A673 (cell line): ENCODE measurements at regions not wholly inside any gene's neighbourhood (a gene's known extent, or its start where the extent isn't known, plus 50 kb on each side); places are given as distances from the start of the nearest gene placed in this dataset.

Source experiments
- BruUV-seq: library from RNA; stranded (reverse); fragments of 400-500 nt; replicated peaks from 2 replicates; lab custom pipeline; 2021; lab: Mats Ljungman, UMichigan
- CTCF ChIA-PET: fragments of 300-600 bp; sonication (Branson Sonifier 250); formaldehyde crosslinking; loops from one replicate; lab custom pipeline; 2022; ENCODE audit warnings: antibody characterized with exemption; lab: Charles Lee
- POLR2A ChIA-PET: fragments of 300-600 bp; sonication (Branson Sonifier 250); formaldehyde crosslinking; loops from one replicate; lab custom pipeline; 2022; ENCODE audit warnings: antibody characterized with exemption; ENCODE audit not compliant: low non-redundant PET; lab: Charles Lee
- DNase-seq: peaks from one replicate; pipeline ENCODE4 v3.0.0-alpha.2; 2015; ENCODE audit warnings: low spot score
- H3K27ac ChIP-seq: fragments of 200-600 bp; sonication (generic); 2 replicates; pipeline ENCODE4 v1.5.1; 2016; ENCODE audit warnings: mixed run types, low read depth, mild to moderate bottlenecking, mixed read lengths, antibody characterized with exemption, low read length; ENCODE audit not compliant: poor library complexity, severe bottlenecking
- H3K27me3 ChIP-seq: fragments of 200-600 bp; sonication (generic); replicated peaks from 2 replicates; pipeline ENCODE4 v1.6.1; 2017; ENCODE audit warnings: mixed run types, low read depth, mild to moderate bottlenecking, mixed read lengths, antibody characterized with exemption, low read length; ENCODE audit not compliant: insufficient read depth, poor library complexity
- H3K36me3 ChIP-seq: fragments of 200-600 bp; sonication (generic); 2 replicates; pipeline ENCODE4 v1.6.1; 2016; ENCODE audit warnings: mixed run types, mild to moderate bottlenecking, mixed read lengths, antibody characterized with exemption, low read length; ENCODE audit not compliant: insufficient read depth, poor library complexity, severe bottlenecking
- H3K4me1 ChIP-seq: fragments of 200-600 bp; sonication (generic); 2 replicates; pipeline ENCODE4 v1.6.1; 2017; ENCODE audit warnings: mixed run types, mild to moderate bottlenecking, mixed read lengths, antibody characterized with exemption, low read length; ENCODE audit not compliant: insufficient read depth, poor library complexity, severe bottlenecking
- H3K4me3 ChIP-seq: fragments of 200-600 bp; sonication (generic); 2 replicates; pipeline ENCODE4 v1.5.1; 2016; ENCODE audit warnings: low read depth, mixed run types, mild to moderate bottlenecking, mixed read lengths, low read length; ENCODE audit not compliant: poor library complexity, severe bottlenecking
- H3K9me3 ChIP-seq: fragments of 200-600 bp; sonication (generic); 2 replicates; pipeline ENCODE4 v1.6.1; 2016; ENCODE audit warnings: mixed run types, low read depth, mild to moderate bottlenecking, mixed read lengths, antibody characterized with exemption, low read length; ENCODE audit not compliant: poor library complexity, severe bottlenecking
- EZH2 ChIP-seq: fragments of 200-600 bp; sonication (generic); IDR thresholded peaks from 2 replicates; pipeline ENCODE4 v1.6.1; 2017; ENCODE audit warnings: borderline replicate concordance, low read depth, mild to moderate bottlenecking, mixed read lengths, antibody characterized with exemption, low read length; ENCODE audit not compliant: poor library complexity, severe bottlenecking
- intact Hi-C: fragments of 100-400 bp; cut with micrococcal nuclease; formaldehyde crosslinking; loops from one replicate; pipeline ENCODE4 v1.10.0; 2022; ENCODE audit not compliant: unreplicated experiment
- TF ChIP-seq, protein P1 (sequence below): fragments of 300-800, 200-600 bp; sonication (generic); conservative IDR thresholded peaks from 2 replicates; pipeline ENCODE4 v1.5.1; 2017; ENCODE audit warnings: low read depth, mild to moderate bottlenecking, antibody characterized with exemption, low read length, moderate library complexity, mixed read lengths

DNA sequence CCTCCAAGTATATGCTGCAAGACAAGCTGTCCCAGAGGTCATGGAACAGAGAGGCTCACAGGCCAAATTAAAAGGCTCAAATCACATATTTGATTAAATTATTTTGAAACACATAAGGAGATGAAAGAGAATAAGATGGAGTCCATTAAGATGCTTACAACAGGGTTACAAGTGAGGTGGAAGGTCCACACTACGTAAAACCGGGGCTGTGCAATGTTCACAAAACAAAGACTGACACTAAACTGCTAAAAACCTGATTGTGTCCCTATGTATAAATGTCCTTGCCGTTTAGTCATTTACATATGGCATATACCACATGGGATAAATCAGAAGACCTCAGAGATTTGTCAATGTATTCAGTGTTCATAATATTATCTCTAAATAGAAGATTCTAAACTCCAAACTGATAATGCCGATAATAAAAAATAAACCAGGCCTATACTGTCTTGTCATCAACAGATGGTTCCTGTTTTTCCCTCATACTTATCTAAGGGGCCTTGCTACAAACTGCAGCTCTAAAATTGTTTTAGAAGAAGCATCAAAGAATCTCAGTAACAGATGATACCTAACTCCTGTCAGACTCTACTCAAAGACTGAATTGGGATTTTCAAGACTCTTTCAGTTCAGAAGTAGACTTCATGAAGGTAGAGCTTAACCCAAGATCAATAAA, 51.8 kb upstream of the RIPOR2 start:
- Histone ChIP-seq H3K4me3 (no peak overlapping the region), H3K27me3 (no peaks in the 10 kb centered on the region), H3K36me3 (no peaks in the 10 kb centered on the region), H3K27ac (no peak overlapping the region), H3K9me3 (no peaks in the 10 kb centered on the region), H3K4me1 (peaks cover 7% of the 10 kb centered on the region)
- TF ChIP-seq EZH2 = no peak
- TF ChIP-seq, protein P1, sequence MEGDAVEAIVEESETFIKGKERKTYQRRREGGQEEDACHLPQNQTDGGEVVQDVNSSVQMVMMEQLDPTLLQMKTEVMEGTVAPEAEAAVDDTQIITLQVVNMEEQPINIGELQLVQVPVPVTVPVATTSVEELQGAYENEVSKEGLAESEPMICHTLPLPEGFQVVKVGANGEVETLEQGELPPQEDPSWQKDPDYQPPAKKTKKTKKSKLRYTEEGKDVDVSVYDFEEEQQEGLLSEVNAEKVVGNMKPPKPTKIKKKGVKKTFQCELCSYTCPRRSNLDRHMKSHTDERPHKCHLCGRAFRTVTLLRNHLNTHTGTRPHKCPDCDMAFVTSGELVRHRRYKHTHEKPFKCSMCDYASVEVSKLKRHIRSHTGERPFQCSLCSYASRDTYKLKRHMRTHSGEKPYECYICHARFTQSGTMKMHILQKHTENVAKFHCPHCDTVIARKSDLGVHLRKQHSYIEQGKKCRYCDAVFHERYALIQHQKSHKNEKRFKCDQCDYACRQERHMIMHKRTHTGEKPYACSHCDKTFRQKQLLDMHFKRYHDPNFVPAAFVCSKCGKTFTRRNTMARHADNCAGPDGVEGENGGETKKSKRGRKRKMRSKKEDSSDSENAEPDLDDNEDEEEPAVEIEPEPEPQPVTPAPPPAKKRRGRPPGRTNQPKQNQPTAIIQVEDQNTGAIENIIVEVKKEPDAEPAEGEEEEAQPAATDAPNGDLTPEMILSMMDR = no peak
- intact Hi-C loops = no loop called here
- DNase-seq = no peak
- ChIA-PET CTCF (no interaction called here), POLR2A (no interaction called here)
- no TSS peak for BruUV-seq

GRCh38 chr6:24988562-24988961, 52.8 kb upstream of the RIPOR2 start:
- ChIA-PET CTCF (no interaction called here), POLR2A (no interaction called here)
- H3K36me3 ChIP-seq = no peaks in the 10 kb centered on the region
- intact Hi-C loops = no loop called here
- TF ChIP-seq EZH2 = no peak
- TF ChIP-seq, protein P1 = no peak
- peaks cover 5% of the 10 kb centered on the region for H3K4me1 ChIP-seq
- no peaks in the 10 kb centered on the region for H3K27me3 ChIP-seq
- DNase-seq = no peak
- H3K27ac ChIP-seq = no peak overlapping the region
- no peak overlapping the region for H3K4me3 ChIP-seq
- no peaks in the 10 kb centered on the region for H3K9me3 ChIP-seq
- BruUV-seq = no TSS peak

GRCh38 chr6:24990236-24990845, 54.6 kb upstream of the RIPOR2 start:
- DNase-seq = peak; percentile 27
- TF ChIP-seq, protein P1 = no peak
- no peak for TF ChIP-seq EZH2
- Histone ChIP-seq H3K36me3 (no peaks in the 10 kb centered on the region), H3K4me3 (no peak overlapping the region), H3K27me3 (no peaks in the 10 kb centered on the region), H3K27ac (no peak overlapping the region), H3K9me3 (no peaks in the 10 kb centered on the region), H3K4me1 (no peaks in the 10 kb centered on the region)
- POLR2A ChIA-PET = no interaction called here
- CTCF ChIA-PET = interaction anchor here (0.5 to 1.5 kb wide), 2 partner anchors 11 to 134 kb away, joined by 3 to 9 read pairs; no protein-coding TSS in a partner anchor
- intact Hi-C loops = loop anchor here (1.0 kb wide), 1 partner anchor 56 kb away; no protein-coding TSS in a partner anchor
- BruUV-seq = no TSS peak
